Left ventricle myocardium superior (tissue), 1 donor: ENCODE measurements at regions not wholly inside any gene's neighbourhood (a gene's known extent, or its start where the extent isn't known, plus 50 kb on each side); places are given as distances from the start of the nearest gene placed in this dataset.

Experiments used
- ATAC-seq: fragments of 200-7000 bp; cut with Tn5 transposase; one replicate; pipeline ENCODE4 v1.9.1; 2020; ENCODE audit warnings: mild to moderate bottlenecking, moderate library complexity
- DNase-seq: peaks from one replicate; pipeline ENCODE4 v3.0.0-alpha.2; 2020
- intact Hi-C: fragments of 100-400 bp; cut with micrococcal nuclease; formaldehyde crosslinking; loops from one replicate; pipeline ENCODE4 v1.11.0; 2022
- donor health status: DM: no; HTN: yes; CAD: no; lungs with severe emphysema.

- intact Hi-C loops: no loop called here
- ATAC-seq (no peak), DNase-seq (no peak)
Measured at GRCh38 chr10:118501637-118502440, 93.6 kb downstream of the PRLHR start.

GRCh38 chr10:118501171-118501570, 94.3 kb downstream of the PRLHR start:
- DNase-seq (no peak), ATAC-seq (no peak)
- intact Hi-C loops: no loop called here

GRCh38 chr10:118500477-118501104, 94.9 kb downstream of the PRLHR start:
- no peak for ATAC-seq
- no peak for DNase-seq
- intact Hi-C loops: no loop called here

- ATAC-seq: no peak
- DNase-seq: no peak
- intact Hi-C loops: no loop called here
Measured at GRCh38 chr10:118499186-118499585, 96.3 kb downstream of the PRLHR start.

- ATAC-seq (no peak), DNase-seq (no peak)
- intact Hi-C loops: no loop called here
Measured at GRCh38 chr10:118498623-118499022, 96.8 kb downstream of the PRLHR start.

- no peak for ATAC-seq
- intact Hi-C loops: no loop called here
- DNase-seq: no peak
Measured at GRCh38 chr10:118497227-118497626, 98.2 kb downstream of the PRLHR start.

GRCh38 chr10:118496525-118496924, 98.9 kb downstream of the PRLHR start:
- intact Hi-C loops: no loop called here
- peak; percentile 27 for ATAC-seq
- DNase-seq: no peak

GRCh38 chr10:118495499-118495898, 99.9 kb downstream of the PRLHR start:
- no peak for DNase-seq
- intact Hi-C loops: no loop called here
- ATAC-seq: peak; percentile 82

GRCh38 chr10:118491055-118491454, 104.4 kb downstream of the PRLHR start:
- ATAC-seq: no peak
- intact Hi-C loops: no loop called here
- DNase-seq: no peak

- intact Hi-C loops: no loop called here
- DNase-seq (no peak), ATAC-seq (no peak)
Measured at GRCh38 chr10:118488710-118489497, 106.5 kb downstream of the PRLHR start.

- intact Hi-C loops: no loop called here
- no peak for DNase-seq
- ATAC-seq: no peak
Measured at GRCh38 chr10:118485641-118486040, 109.8 kb downstream of the PRLHR start.

- no peak for DNase-seq
- intact Hi-C loops: no loop called here
- ATAC-seq: no peak
Measured at GRCh38 chr10:118484152-118484871, 111.1 kb downstream of the PRLHR start.

- ATAC-seq: no peak
- intact Hi-C loops: no loop called here
- DNase-seq: no peak
Measured at GRCh38 chr10:118483496-118483895, 112.0 kb downstream of the PRLHR start.

GRCh38 chr10:118482393-118483331, 112.8 kb downstream of the PRLHR start:
- ATAC-seq: no peak
- intact Hi-C loops: no loop called here
- DNase-seq: no peak

- ATAC-seq (no peak), DNase-seq (no peak)
- intact Hi-C loops: no loop called here
Measured at GRCh38 chr10:118481871-118482270, 113.6 kb downstream of the PRLHR start.

GRCh38 chr10:118475214-118475613, 120.2 kb downstream of the PRLHR start:
- ATAC-seq: no peak
- intact Hi-C loops: no loop called here
- no peak for DNase-seq

- no peak for DNase-seq
- ATAC-seq: no peak
Measured at GRCh38 chr10:118474111-118474510, 121.3 kb downstream of the PRLHR start.

GRCh38 chr10:118473305-118473960, 122.0 kb downstream of the PRLHR start:
- DNase-seq: no peak
- no peak for ATAC-seq
- intact Hi-C loops: no loop called here

More at GRCh38 chr10:118474111-118474510, 121.3 kb downstream of the PRLHR start:
- intact Hi-C loops: no loop called here
